ENCODE measurements at regions not wholly inside any gene's neighbourhood (a gene's known extent, or its start where the extent isn't known, plus 50 kb on each side); places are given as distances from the start of the nearest gene placed in this dataset.

DNA sequence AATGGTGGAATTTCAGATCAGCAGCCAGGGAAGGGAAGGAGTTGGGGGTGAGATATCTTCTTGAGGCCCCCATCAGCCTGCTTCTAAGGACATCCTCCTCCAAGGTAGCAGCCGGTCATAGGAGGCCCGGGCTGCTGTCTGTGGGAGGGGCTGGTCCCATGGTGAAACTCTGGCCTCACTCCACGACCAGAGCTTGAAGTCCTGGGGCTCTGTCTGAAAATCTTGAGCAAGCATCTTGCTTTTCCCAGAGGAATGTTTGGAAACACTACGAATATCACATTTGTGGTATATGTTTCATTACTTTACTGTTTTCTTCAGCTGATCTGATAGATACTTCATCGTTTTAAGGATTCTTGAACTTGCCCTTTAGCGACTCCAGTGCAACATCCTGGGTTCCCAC, 103.7 kb downstream of the CTAGE1 start:
- Histone ChIP-seq H3K4me3 (ENCODE audit: low read length) (no peak overlapping the region), H3K9me2 (ENCODE audit: insufficient read depth, low read length) (no peaks in the 10 kb centered on the region), H3K9ac (ENCODE audit: low read length) (no peak overlapping the region), H3K27me3 (ENCODE audit: insufficient read depth, low read depth, low read length) (no peaks in the 10 kb centered on the region), H3K4me2 (ENCODE audit: low read length) (no peak overlapping the region), H3K36me3 (ENCODE audit: insufficient read depth, low read length) (no peaks in the 10 kb centered on the region), H3F3A (ENCODE audit: insufficient read depth, low read length, poor library complexity, severe bottlenecking) (no peaks in the 10 kb centered on the region), H3K79me2 (replicated peaks; ENCODE audit: insufficient read depth, low read length) (no peaks in the 10 kb centered on the region), H2AFZ (ENCODE audit: low read depth, low read length) (no peak overlapping the region), H3K9me3 (ENCODE audit: low read length) (no peaks in the 10 kb centered on the region), H4K20me1 (ENCODE audit: insufficient read depth) (no peaks in the 10 kb centered on the region), H3K27ac (ENCODE audit: low read length) (no peak overlapping the region)
- TF ChIP-seq EZH2 (IDR thresholded peaks at IDR 0.05; ENCODE audit: borderline replicate concordance, insufficient read depth, low read length, poor library complexity, severe bottlenecking) (no peak), MXI1 (conservative IDR thresholded peaks at IDR 0.05; ENCODE audit: poor library complexity, severe bottlenecking) (no peak), RAD21 (conservative IDR thresholded peaks at IDR 0.05) (no peak), EP300 (conservative IDR thresholded peaks at IDR 0.05; ENCODE audit: poor library complexity, severe bottlenecking) (no peak), SMC3 (conservative IDR thresholded peaks at IDR 0.05; ENCODE audit: poor library complexity) (no peak), POLR2AphosphoS5 (IDR thresholded peaks at IDR 0.05) (no peak), TAF1 (IDR thresholded peaks at IDR 0.05; ENCODE audit: low read depth) (no peak)
- TF ChIP-seq, protein P1, sequence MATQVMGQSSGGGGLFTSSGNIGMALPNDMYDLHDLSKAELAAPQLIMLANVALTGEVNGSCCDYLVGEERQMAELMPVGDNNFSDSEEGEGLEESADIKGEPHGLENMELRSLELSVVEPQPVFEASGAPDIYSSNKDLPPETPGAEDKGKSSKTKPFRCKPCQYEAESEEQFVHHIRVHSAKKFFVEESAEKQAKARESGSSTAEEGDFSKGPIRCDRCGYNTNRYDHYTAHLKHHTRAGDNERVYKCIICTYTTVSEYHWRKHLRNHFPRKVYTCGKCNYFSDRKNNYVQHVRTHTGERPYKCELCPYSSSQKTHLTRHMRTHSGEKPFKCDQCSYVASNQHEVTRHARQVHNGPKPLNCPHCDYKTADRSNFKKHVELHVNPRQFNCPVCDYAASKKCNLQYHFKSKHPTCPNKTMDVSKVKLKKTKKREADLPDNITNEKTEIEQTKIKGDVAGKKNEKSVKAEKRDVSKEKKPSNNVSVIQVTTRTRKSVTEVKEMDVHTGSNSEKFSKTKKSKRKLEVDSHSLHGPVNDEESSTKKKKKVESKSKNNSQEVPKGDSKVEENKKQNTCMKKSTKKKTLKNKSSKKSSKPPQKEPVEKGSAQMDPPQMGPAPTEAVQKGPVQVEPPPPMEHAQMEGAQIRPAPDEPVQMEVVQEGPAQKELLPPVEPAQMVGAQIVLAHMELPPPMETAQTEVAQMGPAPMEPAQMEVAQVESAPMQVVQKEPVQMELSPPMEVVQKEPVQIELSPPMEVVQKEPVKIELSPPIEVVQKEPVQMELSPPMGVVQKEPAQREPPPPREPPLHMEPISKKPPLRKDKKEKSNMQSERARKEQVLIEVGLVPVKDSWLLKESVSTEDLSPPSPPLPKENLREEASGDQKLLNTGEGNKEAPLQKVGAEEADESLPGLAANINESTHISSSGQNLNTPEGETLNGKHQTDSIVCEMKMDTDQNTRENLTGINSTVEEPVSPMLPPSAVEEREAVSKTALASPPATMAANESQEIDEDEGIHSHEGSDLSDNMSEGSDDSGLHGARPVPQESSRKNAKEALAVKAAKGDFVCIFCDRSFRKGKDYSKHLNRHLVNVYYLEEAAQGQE (IDR thresholded peaks at IDR 0.05; ENCODE audit: borderline replicate concordance), result no peak

DNA sequence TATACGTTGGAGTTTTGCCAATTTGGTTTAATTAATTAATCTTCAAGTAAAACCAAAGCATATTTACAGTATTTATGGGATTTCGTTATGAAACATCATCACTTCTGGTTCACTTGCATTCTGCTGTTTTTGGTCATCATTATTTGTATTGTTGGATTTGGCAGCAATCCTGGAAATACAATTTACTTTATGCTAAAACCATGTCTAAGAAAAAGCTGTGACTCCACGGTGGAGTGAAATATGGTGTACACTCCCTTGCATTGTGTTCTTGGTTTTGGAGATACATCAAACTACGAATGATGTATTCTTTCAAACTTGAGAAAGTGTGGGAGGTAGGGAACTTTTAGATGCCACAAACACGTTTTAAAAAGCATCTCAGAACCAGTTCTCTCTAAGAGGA, 106.4 kb downstream of the CTAGE1 start:
- TF ChIP-seq SMC3 (conservative IDR thresholded peaks at IDR 0.05; ENCODE audit: poor library complexity), result no peak
- TF ChIP-seq MXI1 (conservative IDR thresholded peaks at IDR 0.05; ENCODE audit: poor library complexity, severe bottlenecking), result no peak
- no peak for TF ChIP-seq RAD21 (conservative IDR thresholded peaks at IDR 0.05)
- TF ChIP-seq EP300 (conservative IDR thresholded peaks at IDR 0.05; ENCODE audit: poor library complexity, severe bottlenecking), result no peak
- TF ChIP-seq, protein P2, sequence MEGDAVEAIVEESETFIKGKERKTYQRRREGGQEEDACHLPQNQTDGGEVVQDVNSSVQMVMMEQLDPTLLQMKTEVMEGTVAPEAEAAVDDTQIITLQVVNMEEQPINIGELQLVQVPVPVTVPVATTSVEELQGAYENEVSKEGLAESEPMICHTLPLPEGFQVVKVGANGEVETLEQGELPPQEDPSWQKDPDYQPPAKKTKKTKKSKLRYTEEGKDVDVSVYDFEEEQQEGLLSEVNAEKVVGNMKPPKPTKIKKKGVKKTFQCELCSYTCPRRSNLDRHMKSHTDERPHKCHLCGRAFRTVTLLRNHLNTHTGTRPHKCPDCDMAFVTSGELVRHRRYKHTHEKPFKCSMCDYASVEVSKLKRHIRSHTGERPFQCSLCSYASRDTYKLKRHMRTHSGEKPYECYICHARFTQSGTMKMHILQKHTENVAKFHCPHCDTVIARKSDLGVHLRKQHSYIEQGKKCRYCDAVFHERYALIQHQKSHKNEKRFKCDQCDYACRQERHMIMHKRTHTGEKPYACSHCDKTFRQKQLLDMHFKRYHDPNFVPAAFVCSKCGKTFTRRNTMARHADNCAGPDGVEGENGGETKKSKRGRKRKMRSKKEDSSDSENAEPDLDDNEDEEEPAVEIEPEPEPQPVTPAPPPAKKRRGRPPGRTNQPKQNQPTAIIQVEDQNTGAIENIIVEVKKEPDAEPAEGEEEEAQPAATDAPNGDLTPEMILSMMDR (IDR thresholded peaks at IDR 0.05; ENCODE audit: poor library complexity, severe bottlenecking), result no peak
- no peak for TF ChIP-seq EZH2 (IDR thresholded peaks at IDR 0.05; ENCODE audit: borderline replicate concordance, insufficient read depth, low read length, poor library complexity, severe bottlenecking)
- no peak for TF ChIP-seq POLR2AphosphoS5 (IDR thresholded peaks at IDR 0.05)
- no peaks in the 10 kb centered on the region for H3K79me2 ChIP-seq (replicated peaks; ENCODE audit: insufficient read depth, low read length)
- no peak overlapping the region for H3K4me2 ChIP-seq (ENCODE audit: low read length)

More for the DNA sequence above, 106.4 kb downstream of the CTAGE1 start:
- H3K27ac ChIP-seq (ENCODE audit: low read length), result no peak overlapping the region
- H3K4me3 ChIP-seq (ENCODE audit: low read length), result no peak overlapping the region
- H3K27me3 ChIP-seq (ENCODE audit: insufficient read depth, low read depth, low read length), result no peaks in the 10 kb centered on the region
- H2AFZ ChIP-seq (ENCODE audit: low read depth, low read length), result no peak overlapping the region
- H3K9me3 ChIP-seq (ENCODE audit: low read length), result no peaks in the 10 kb centered on the region
- H4K20me1 ChIP-seq (ENCODE audit: insufficient read depth), result no peaks in the 10 kb centered on the region
- H3K9me2 ChIP-seq (ENCODE audit: insufficient read depth, low read length), result no peaks in the 10 kb centered on the region
- no peaks in the 10 kb centered on the region for H3F3A ChIP-seq (ENCODE audit: insufficient read depth, low read length, poor library complexity, severe bottlenecking)
- no peak overlapping the region for H3K9ac ChIP-seq (ENCODE audit: low read length)
- H3K36me3 ChIP-seq (ENCODE audit: insufficient read depth, low read length), result no peaks in the 10 kb centered on the region

Data from neural cell (in vitro differentiated cells).